HepG2 (cell line): ENCODE measurements at regions not wholly inside any gene's neighbourhood (a gene's known extent, or its start where the extent isn't known, plus 50 kb on each side); places are given as distances from the start of the nearest gene placed in this dataset.

Source experiments
- EZH2 ChIP-seq: conservative IDR thresholded peaks from 2 replicates; pipeline ENCODE4 v1.6.1; 2012; ENCODE audit warnings: mild to moderate bottlenecking, low read depth, low read length, moderate library complexity
- PATZ1 ChIP-seq: sonication (generic); formaldehyde crosslinking; IDR thresholded peaks from 2 replicates; pipeline ENCODE4 v1.4.0; 2020; ENCODE audit warnings: missing genetic modification reagents
- TCF7L2 ChIP-seq: IDR thresholded peaks from 2 replicates; pipeline ENCODE4 v1.6.1; 2011; ENCODE audit warnings: mild to moderate bottlenecking, low read depth, low read length, moderate library complexity

GRCh38 chr6:22499815-22500214, 69.6 kb upstream of the HDGFL1 start:
- TF ChIP-seq TCF7L2: no peak
- no peak for TF ChIP-seq EZH2
- no peak for TF ChIP-seq PATZ1 (CRISPR knock-in tag)
